Brain pericyte (primary cell): ENCODE measurements at regions not wholly inside any gene's neighbourhood (a gene's known extent, or its start where the extent isn't known, plus 50 kb on each side); places are given as distances from the start of the nearest gene placed in this dataset.

ENCODE experiments used
- DNase-seq: peaks from one replicate; pipeline ENCODE4 v3.0.0-alpha.2; 2012; ENCODE audit warnings: low read depth, low spot score

- no peak for DNase-seq
These were observed 64.7 kb downstream of the ARRDC4 start for GRCh38 chr15:98025237-98025636.

GRCh38 chr15:98034731-98035130 is 74.2 kb downstream of the ARRDC4 start:
- no peak for DNase-seq

GRCh38 chr15:98035134-98035533 is 74.6 kb downstream of the ARRDC4 start:
- no peak for DNase-seq

DNA sequence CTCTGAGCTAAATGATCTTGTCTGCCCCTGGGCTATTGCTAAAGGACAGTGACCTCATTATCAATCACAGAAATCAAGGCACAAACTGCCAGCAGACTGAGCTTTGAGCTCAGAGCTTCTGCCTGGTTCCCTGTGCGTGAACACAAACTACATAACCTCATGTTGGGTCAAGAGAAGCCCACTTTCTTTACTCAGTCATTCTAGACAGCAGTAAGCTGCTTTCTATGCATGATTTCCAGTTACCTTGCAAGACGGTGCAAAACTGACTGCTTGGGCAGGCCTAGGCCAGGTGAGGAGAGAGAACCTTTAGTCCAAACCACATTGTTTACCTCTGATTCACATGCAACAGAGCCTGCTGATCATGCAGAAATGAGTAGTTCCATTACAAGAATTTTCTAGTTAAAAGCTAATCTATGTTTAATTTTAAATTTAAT is 75.1 kb downstream of the ARRDC4 start:
- no peak for DNase-seq

GRCh38 chr15:98039596-98039995 is 79.1 kb downstream of the ARRDC4 start:
- DNase-seq = no peak

GRCh38 chr15:98040146-98040545 is 79.6 kb downstream of the ARRDC4 start:
- no peak for DNase-seq

GRCh38 chr15:98043160-98044014 is 82.9 kb downstream of the ARRDC4 start:
- DNase-seq = no peak

GRCh38 chr15:98051734-98052133 is 91.2 kb downstream of the ARRDC4 start:
- no peak for DNase-seq

DNA sequence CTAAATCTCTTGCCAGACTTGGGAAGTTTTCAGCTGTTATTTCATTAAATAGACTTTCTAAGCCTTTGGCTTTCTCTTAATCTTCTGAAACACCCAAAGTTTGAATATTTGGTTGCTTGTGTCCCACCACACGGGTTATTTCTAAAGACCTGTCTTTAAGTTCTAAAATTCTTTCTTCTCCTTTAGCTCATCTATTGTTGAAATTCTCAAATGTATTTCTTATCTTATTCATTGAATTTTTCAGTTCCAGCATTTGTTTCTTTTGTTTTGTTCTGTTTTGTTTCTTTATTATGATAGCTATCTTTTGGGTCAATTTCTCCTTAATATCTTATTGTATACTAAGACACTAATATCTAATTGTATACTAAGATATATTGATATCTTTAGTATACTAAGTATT is 97.0 kb downstream of the ARRDC4 start:
- DNase-seq = no peak

- no peak for DNase-seq
These were observed 102.4 kb downstream of the ARRDC4 start for GRCh38 chr15:98062869-98063268.

- DNase-seq = no peak
These were observed 102.8 kb downstream of the ARRDC4 start for GRCh38 chr15:98063315-98063714.

DNA sequence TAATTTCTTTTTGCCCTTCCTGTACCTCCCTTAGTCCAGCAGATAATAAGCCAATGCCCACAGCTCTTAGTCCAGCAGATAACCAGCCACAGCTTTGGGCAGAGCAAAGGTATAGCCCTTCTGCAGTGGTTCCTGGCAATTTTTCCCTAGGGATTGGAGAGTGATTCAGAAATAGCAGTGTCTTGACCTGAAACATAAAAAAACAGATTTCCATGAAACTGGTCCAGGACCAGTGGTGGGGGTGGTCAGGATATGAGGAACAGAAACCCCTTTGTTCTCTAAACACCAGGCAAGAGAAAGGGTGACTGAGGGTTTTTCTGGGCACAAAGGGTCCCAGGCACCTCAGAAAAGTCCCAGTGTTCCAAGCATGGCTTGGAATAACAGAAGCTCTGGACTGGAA is 103.4 kb downstream of the ARRDC4 start:
- no peak for DNase-seq

GRCh38 chr15:98067339-98067738 is 106.8 kb downstream of the ARRDC4 start:
- no peak for DNase-seq

- DNase-seq = no peak
These were observed 108.8 kb downstream of the ARRDC4 start for GRCh38 chr15:98069256-98069655.

GRCh38 chr15:98070137-98070536 is 109.6 kb downstream of the ARRDC4 start:
- no peak for DNase-seq

DNA sequence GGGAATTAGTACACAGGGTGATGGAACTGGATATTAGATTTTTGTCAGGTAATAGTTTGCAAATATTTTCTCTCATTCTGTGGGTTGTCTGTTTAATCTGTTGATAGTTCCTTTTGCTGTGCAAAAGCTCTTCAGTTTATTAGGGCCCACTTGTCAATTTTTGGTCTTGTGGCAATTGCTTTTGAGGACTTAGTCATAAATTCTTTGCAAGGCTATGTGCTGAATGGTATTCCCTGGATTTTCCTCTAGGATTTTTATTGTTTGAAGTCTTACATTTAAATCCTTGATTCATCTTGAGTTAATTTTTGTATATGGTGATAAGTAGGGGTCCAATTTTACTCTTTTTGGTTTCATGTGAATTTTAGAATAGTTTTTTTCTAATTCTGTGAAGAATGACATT is 111.3 kb downstream of the ARRDC4 start:
- no peak for DNase-seq

DNA sequence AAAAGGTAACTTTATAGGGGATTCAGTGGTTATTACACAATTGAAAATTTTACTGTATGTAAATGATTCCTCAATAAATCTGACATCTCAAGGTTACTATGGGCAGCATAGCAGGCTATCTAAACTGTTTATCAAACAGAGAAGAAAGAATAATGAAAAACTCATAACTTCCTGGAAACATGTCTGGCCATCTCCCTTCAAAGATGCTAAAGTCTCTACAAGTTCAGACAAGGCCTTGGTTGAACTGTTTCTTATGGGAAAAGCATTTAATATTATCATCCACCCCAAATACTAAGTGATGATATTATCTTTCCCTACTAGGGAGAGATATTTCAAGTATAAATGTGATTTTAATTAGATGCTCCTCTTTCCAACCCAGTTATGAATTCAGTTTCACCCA is 114.9 kb downstream of the ARRDC4 start:
- no peak for DNase-seq

DNA sequence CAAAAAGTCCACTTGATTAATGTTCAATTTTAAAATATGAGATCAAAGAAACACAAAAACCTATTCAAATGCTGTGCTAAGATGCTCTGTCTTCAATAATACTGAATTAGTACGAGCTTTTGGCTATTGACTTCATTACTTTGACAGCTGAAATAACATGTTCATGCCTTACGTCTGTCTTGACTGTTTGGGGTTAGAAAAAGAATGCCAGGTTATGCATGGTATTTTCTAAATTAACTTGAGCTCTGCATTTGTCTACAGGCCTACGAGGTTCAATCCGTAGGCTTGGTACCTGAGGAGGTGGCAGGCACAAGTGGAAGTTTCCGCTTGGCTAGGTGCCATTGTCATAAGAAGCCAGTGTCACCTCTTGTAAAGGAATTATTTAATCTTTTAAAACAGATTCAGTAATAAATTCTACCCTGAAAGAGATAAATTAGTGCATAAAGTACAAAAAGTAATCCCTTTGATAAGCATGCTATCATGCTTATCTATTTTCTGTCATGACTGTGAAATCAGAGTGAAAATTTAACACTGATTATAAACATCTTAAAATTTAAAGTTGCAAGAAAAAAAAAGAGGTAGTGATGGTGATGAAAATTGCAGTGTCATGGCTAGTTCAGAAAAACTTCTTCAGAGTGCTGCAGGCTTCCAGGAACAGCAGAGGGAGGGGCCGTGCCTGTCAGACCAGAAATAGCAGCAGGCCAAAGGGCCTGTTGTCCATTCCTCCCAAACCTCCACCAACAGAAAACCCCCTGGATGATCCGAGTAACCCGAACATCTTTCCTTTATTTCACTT is 115.7 kb downstream of the ARRDC4 start:
- no peak for DNase-seq

GRCh38 chr15:98077186-98077585 is 116.7 kb downstream of the ARRDC4 start:
- DNase-seq = no peak

GRCh38 chr15:98080791-98081190 is 120.3 kb downstream of the ARRDC4 start:
- no peak for DNase-seq

- DNase-seq = no peak
These were observed 122.9 kb downstream of the ARRDC4 start for GRCh38 chr15:98083203-98083910.

DNA sequence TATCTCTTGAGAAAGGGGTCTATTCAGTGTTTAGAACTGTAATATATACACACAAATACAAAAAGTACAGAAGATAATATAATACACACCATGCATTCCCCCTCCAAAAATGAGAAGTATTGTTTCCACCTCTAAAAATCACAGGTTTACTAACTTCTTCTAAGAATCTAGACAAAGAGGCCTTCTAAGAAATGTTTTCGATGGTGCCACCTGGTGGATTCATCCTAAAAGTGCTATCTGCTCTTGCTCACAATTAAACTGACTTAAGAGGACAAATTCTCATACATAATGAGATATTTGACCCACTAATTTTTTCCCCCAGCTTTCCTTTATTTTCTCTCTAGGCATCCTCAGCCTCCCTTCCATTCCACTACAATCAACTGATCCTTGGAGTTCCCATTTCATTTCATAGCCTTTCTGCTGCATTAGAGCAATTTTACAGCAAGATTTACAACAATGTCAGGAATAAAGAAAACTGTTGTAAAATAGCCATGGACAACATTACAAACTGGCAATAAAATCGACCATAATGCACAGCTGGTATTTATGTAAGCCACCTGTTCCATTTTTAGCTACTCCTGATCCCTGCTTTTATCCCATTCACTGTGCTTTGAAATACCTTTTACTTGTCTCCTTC is 124.6 kb downstream of the ARRDC4 start:
- DNase-seq = no peak
